Loucy (cell line): ENCODE measurements at regions not wholly inside any gene's neighbourhood (a gene's known extent, or its start where the extent isn't known, plus 50 kb on each side); places are given as distances from the start of the nearest gene placed in this dataset.

Experiments
- H2AFZ ChIP-seq: fragments of 200-600 bp; sonication (generic); 2 replicates; pipeline ENCODE4 v1.6.0; 2016; ENCODE audit warnings: antibody characterized with exemption, mild to moderate bottlenecking, low read length, moderate library complexity
- H3F3A ChIP-seq: fragments of 200-600 bp; 2 replicates; pipeline ENCODE4 v1.6.0; 2016; ENCODE audit warnings: antibody characterized with exemption, low read depth, mild to moderate bottlenecking
- H3K27me3 ChIP-seq: fragments of 200-600 bp; sonication (generic); 2 replicates; pipeline ENCODE4 v1.6.1; 2014; ENCODE audit warnings: low read length, mild to moderate bottlenecking; ENCODE audit not compliant: insufficient read depth, poor library complexity, severe bottlenecking
- H3K36me3 ChIP-seq: fragments of 200-600 bp; sonication (generic); 2 replicates; pipeline ENCODE4 v1.6.1; 2016; ENCODE audit warnings: low read length; ENCODE audit not compliant: insufficient read depth
- H3K4me1 ChIP-seq: fragments of 200-600 bp; sonication (generic); 2 replicates; pipeline ENCODE4 v1.5.1; 2014; ENCODE audit warnings: low read length, mild to moderate bottlenecking; ENCODE audit not compliant: insufficient read depth, poor library complexity, severe bottlenecking
- H3K4me2 ChIP-seq: fragments of 200-600 bp; sonication (generic); 2 replicates; pipeline ENCODE4 v1.6.0; 2014; ENCODE audit warnings: antibody characterized with exemption, low read length, low read depth, mild to moderate bottlenecking; ENCODE audit not compliant: poor library complexity, severe bottlenecking
- H3K4me3 ChIP-seq: fragments of 200-600 bp; sonication (generic); 2 replicates; pipeline ENCODE4 v1.5.1; 2014; ENCODE audit warnings: low read length, mild to moderate bottlenecking, mixed read lengths; ENCODE audit not compliant: poor library complexity, severe bottlenecking
- H3K79me2 ChIP-seq: fragments of 200-600 bp; sonication (generic); 2 replicates; pipeline ENCODE4 v1.6.1; 2014; ENCODE audit warnings: low read length; ENCODE audit not compliant: insufficient read depth
- H3K9ac ChIP-seq: fragments of 200-600 bp; sonication (generic); 2 replicates; pipeline ENCODE4 v1.6.0; 2014; ENCODE audit warnings: mild to moderate bottlenecking, low read depth, low read length, moderate library complexity; ENCODE audit not compliant: poor library complexity, severe bottlenecking
- H3K9me2 ChIP-seq: fragments of 200-600 bp; sonication (generic); replicated peaks from 2 replicates; pipeline ENCODE4 v1.6.1; 2016; ENCODE audit warnings: low read depth, low read length, mixed read lengths
- H3K9me3 ChIP-seq: fragments of 200-600 bp; sonication (generic); 2 replicates; pipeline ENCODE4 v1.6.1; 2014; ENCODE audit warnings: mild to moderate bottlenecking, antibody characterized with exemption, low read length, low read depth; ENCODE audit not compliant: insufficient read depth
- H4K20me1 ChIP-seq: fragments of 200-600 bp; sonication (generic); 2 replicates; pipeline ENCODE4 v1.6.0; 2014; ENCODE audit warnings: antibody characterized with exemption, low read length, mild to moderate bottlenecking; ENCODE audit not compliant: insufficient read depth, poor library complexity, severe bottlenecking
- CTCF ChIP-seq: fragments of 200-600 bp; sonication (generic); conservative IDR thresholded peaks from 2 replicates; pipeline ENCODE4 v1.5.1; 2014; ENCODE audit warnings: mild to moderate bottlenecking, antibody characterized with exemption, low read length
- EZH2phosphoT487 ChIP-seq: fragments of 200-600 bp; IDR thresholded peaks from 2 replicates; pipeline ENCODE4 v1.6.1; 2018; ENCODE audit warnings: antibody characterized with exemption, mild to moderate bottlenecking, moderate library complexity, borderline replicate concordance

GRCh38 chr10:2909921-2910320, 157.4 kb upstream of the PFKP start:
- Histone ChIP-seq H3K9me3 (no peaks in the 10 kb centered on the region), H3K36me3 (no peaks in the 10 kb centered on the region), H3K4me1 (peaks cover 75% of the 10 kb centered on the region), H3K79me2 (peaks cover 8% of the 10 kb centered on the region; the same call in 1 of the 2 replicates), H3K4me3 (peak overlapping the region; percentile 68), H3K9me2 (no peaks in the 10 kb centered on the region), H4K20me1 (no peaks in the 10 kb centered on the region), H3K27me3 (no peaks in the 10 kb centered on the region), H3K9ac (peak overlapping the region; percentile 72), H3K4me2 (peak overlapping the region; percentile 80), H3F3A (peaks cover 7% of the 10 kb centered on the region), H2AFZ (no peak overlapping the region)
- no peak for TF ChIP-seq CTCF
- TF ChIP-seq EZH2phosphoT487 = no peak

- Histone ChIP-seq H4K20me1 (no peaks in the 10 kb centered on the region), H3K36me3 (no peaks in the 10 kb centered on the region), H3K4me1 (peaks cover 67% of the 10 kb centered on the region), H3K9me3 (no peaks in the 10 kb centered on the region), H3K27me3 (no peaks in the 10 kb centered on the region), H3K4me3 (peak overlapping the region; percentile 68), H3K9ac (peak overlapping the region; percentile 72), H3K4me2 (peak overlapping the region; percentile 80), H3K79me2 (peaks cover 8% of the 10 kb centered on the region; the same call in 1 of the 2 replicates), H3F3A (peaks cover 7% of the 10 kb centered on the region), H3K9me2 (no peaks in the 10 kb centered on the region), H2AFZ (peak overlapping the region; percentile 57)
- TF ChIP-seq EZH2phosphoT487 = no peak
- TF ChIP-seq CTCF = no peak
Observed at GRCh38 chr10:2908851-2909630, 158.3 kb upstream of the PFKP start.

GRCh38 chr10:2906974-2907373, 160.4 kb upstream of the PFKP start:
- peaks cover 7% of the 10 kb centered on the region for H3F3A ChIP-seq
- H3K79me2 ChIP-seq = peaks cover 8% of the 10 kb centered on the region; the same call in 1 of the 2 replicates
- peak overlapping the region; percentile 66 for H3K9ac ChIP-seq

More at GRCh38 chr10:2906974-2907373, 160.4 kb upstream of the PFKP start:
- H3K4me1 ChIP-seq = peaks cover 58% of the 10 kb centered on the region
- no peaks in the 10 kb centered on the region for H3K9me3 ChIP-seq
- peak overlapping the region; percentile 80 for H3K4me2 ChIP-seq
- H3K9me2 ChIP-seq = no peaks in the 10 kb centered on the region
- H2AFZ ChIP-seq = no peak overlapping the region
- no peaks in the 10 kb centered on the region for H3K27me3 ChIP-seq
- no peaks in the 10 kb centered on the region for H3K36me3 ChIP-seq
- no peaks in the 10 kb centered on the region for H4K20me1 ChIP-seq
- TF ChIP-seq EZH2phosphoT487 (no peak), CTCF (no peak)
- no peak overlapping the region for H3K4me3 ChIP-seq
